ENCODE measurements at regions not wholly inside any gene's neighbourhood (a gene's known extent, or its start where the extent isn't known, plus 50 kb on each side); places are given as distances from the start of the nearest gene placed in this dataset.

DNA sequence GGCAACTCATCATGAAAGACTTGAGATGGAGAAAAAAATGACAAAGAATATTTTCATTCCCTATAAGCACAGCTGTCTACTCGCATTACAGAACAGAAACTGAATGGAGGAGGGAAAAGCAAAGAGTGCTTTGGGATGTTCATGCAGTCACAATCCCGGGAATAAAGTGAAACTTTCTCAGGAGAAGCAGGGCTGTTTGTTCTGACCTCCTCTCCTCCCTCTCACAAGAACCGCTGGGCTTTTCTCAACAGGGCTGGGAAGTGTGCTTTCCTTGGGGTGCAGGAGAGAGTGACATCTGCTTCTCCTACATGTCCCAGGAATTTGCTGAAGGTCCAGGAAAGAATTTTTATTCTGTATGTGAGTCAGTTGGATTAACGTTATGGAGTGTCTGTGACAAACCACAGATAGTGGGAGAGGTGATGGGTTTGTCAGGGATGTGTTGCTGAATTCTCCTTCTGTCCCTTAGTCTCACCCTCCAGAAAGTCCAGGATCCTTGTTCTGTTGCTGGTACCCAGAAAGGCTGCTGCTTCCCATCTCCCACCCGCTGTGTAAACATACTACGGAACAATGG is 125.6 kb downstream of the HRH4 start:
- TF ChIP-seq POLR2AphosphoS5 (IDR thresholded peaks at IDR 0.05; ENCODE audit: low read depth, low read length): no peak
- no peak for TF ChIP-seq POLR2A (IDR thresholded peaks at IDR 0.05; ENCODE audit: low read depth, low read length)
- no peak for TF ChIP-seq TAF1 (IDR thresholded peaks at IDR 0.05; ENCODE audit: borderline replicate concordance, low read depth, low read length)
